H9 (cell line): ENCODE measurements at regions not wholly inside any gene's neighbourhood (a gene's known extent, or its start where the extent isn't known, plus 50 kb on each side); places are given as distances from the start of the nearest gene placed in this dataset.

Source experiments
- DNase-seq: peaks from one replicate; pipeline ENCODE4 v3.0.0-alpha.2; 2017
- H2AFZ ChIP-seq: one replicate; pipeline ENCODE4 v1.6.1; 2013; ENCODE audit warnings: mild to moderate bottlenecking, low read length, control low read depth, moderate library complexity
- H2AK5ac ChIP-seq: 2 replicates; pipeline ENCODE4 v1.6.1; 2013; ENCODE audit warnings: low read length, control low read depth, mixed read lengths; ENCODE audit not compliant: insufficient read length
- H2BK120ac ChIP-seq: one replicate; pipeline ENCODE4 v1.6.1; 2013; ENCODE audit warnings: low read depth, mild to moderate bottlenecking, low read length, control low read depth, inconsistent platforms; ENCODE audit not compliant: poor library complexity, severe bottlenecking
- H2BK12ac ChIP-seq: 2 replicates; pipeline ENCODE4 v1.6.1; 2013; ENCODE audit warnings: low read length, control low read depth, mixed read lengths, low read depth; ENCODE audit not compliant: insufficient read length
- H2BK15ac ChIP-seq: 2 replicates; pipeline ENCODE4 v1.6.1; 2013; ENCODE audit warnings: low read depth, low read length, control low read depth
- H2BK20ac ChIP-seq: one replicate; pipeline ENCODE4 v1.6.1; 2013; ENCODE audit warnings: low read depth, mild to moderate bottlenecking, low read length, control low read depth, inconsistent platforms; ENCODE audit not compliant: poor library complexity, severe bottlenecking
- H2BK5ac ChIP-seq: 2 replicates; pipeline ENCODE4 v1.6.1; 2013; ENCODE audit warnings: low read length, control low read depth, mixed read lengths; ENCODE audit not compliant: insufficient read length
- H3K14ac ChIP-seq: 2 replicates; pipeline ENCODE4 v1.6.1; 2013; ENCODE audit warnings: low read length, control low read depth; ENCODE audit not compliant: insufficient read depth
- H3K18ac ChIP-seq: 2 replicates; pipeline ENCODE4 v1.6.1; 2013; ENCODE audit warnings: low read depth, mild to moderate bottlenecking, mixed read lengths, low read length, control low read depth; ENCODE audit not compliant: insufficient read length
- H3K23ac ChIP-seq: 2 replicates; pipeline ENCODE4 v1.6.1; 2013; ENCODE audit warnings: low read length, control low read depth, mixed read lengths, low read depth; ENCODE audit not compliant: insufficient read length
- H3K23me2 ChIP-seq: 2 replicates; pipeline ENCODE4 v1.6.1; 2013; ENCODE audit warnings: low read depth, mild to moderate bottlenecking, mixed read lengths, low read length, control low read depth; ENCODE audit not compliant: insufficient read length, poor library complexity, severe bottlenecking
- H3K27ac ChIP-seq: 2 replicates; pipeline ENCODE4 v1.5.1; 2013; ENCODE audit warnings: low read length, control low read depth, mixed read lengths, low read depth; ENCODE audit not compliant: insufficient read length
- H3K27me3 ChIP-seq: 2 replicates; pipeline ENCODE4 v1.6.1; 2013; ENCODE audit warnings: low read length, control low read depth, inconsistent platforms; ENCODE audit not compliant: insufficient read depth
- H3K4ac ChIP-seq: 2 replicates; pipeline ENCODE4 v1.6.1; 2013; ENCODE audit warnings: low read depth, mild to moderate bottlenecking, control low read depth, inconsistent platforms, low read length, moderate library complexity
- H3K4me1 ChIP-seq: 2 replicates; pipeline ENCODE4 v1.6.1; 2013; ENCODE audit warnings: low read length, control low read depth, inconsistent platforms; ENCODE audit not compliant: insufficient read depth
- H3K4me2 ChIP-seq: 2 replicates; pipeline ENCODE4 v1.6.1; 2013; ENCODE audit warnings: low read length, control low read depth, mixed read lengths; ENCODE audit not compliant: insufficient read length, insufficient read depth
- H3K56ac ChIP-seq: 2 replicates; pipeline ENCODE4 v1.6.1; 2013; ENCODE audit warnings: low read depth, mild to moderate bottlenecking, mixed read lengths, low read length, control low read depth; ENCODE audit not compliant: insufficient read length
- H3K79me1 ChIP-seq: 2 replicates; pipeline ENCODE4 v1.6.1; 2013; ENCODE audit warnings: low read depth, mild to moderate bottlenecking, moderate library complexity, low read length, control low read depth, inconsistent platforms; ENCODE audit not compliant: insufficient read depth, poor library complexity, severe bottlenecking
- H3K79me2 ChIP-seq: 2 replicates; pipeline ENCODE4 v1.6.1; 2013; ENCODE audit warnings: low read length, control low read depth, inconsistent platforms; ENCODE audit not compliant: insufficient read depth
- H3K9ac ChIP-seq: 2 replicates; pipeline ENCODE4 v1.6.1; 2013; ENCODE audit warnings: low read length, control low read depth, mixed read lengths; ENCODE audit not compliant: insufficient read length; ENCODE audit errors: extremely low read depth
- H3K9me3 ChIP-seq: one replicate; pipeline ENCODE4 v1.6.1; 2013; ENCODE audit warnings: low read depth, low read length, inconsistent platforms; ENCODE audit not compliant: control insufficient read depth
- H3T11ph ChIP-seq: one replicate; pipeline ENCODE4 v1.6.1; 2013; ENCODE audit warnings: mild to moderate bottlenecking, low read length, control low read depth, inconsistent platforms
- H4K20me1 ChIP-seq: one replicate; pipeline ENCODE4 v1.6.1; 2013; ENCODE audit not compliant: control insufficient read depth, insufficient read length, insufficient read depth
- H4K5ac ChIP-seq: 2 replicates; pipeline ENCODE4 v1.6.1; 2013; ENCODE audit warnings: low read depth, mild to moderate bottlenecking, mixed read lengths, low read length, control low read depth; ENCODE audit not compliant: insufficient read length
- H4K8ac ChIP-seq: replicated peaks from 2 replicates; pipeline ENCODE4 v1.6.1; 2013; ENCODE audit warnings: low read length, control low read depth, mixed read lengths, low read depth; ENCODE audit not compliant: insufficient read length
- H4K91ac ChIP-seq: 2 replicates; pipeline ENCODE4 v1.6.1; 2013; ENCODE audit warnings: low read depth, mild to moderate bottlenecking, moderate library complexity, mixed read lengths, low read length, control low read depth; ENCODE audit not compliant: insufficient read length
- H3K27ac Mint-ChIP-seq, 3 experiments: 2 replicates in 2 of 3; 3 replicates in 1 of 3; pipeline ENCODE4 v1.8.0; 2020 to 2021; ENCODE audit warnings: mixed read lengths in 3 of 3, mild to moderate bottlenecking in 1 of 3, moderate library complexity in 1 of 3
- H3K27me3 Mint-ChIP-seq: 2 replicates; pipeline ENCODE4 v1.8.0; 2021; ENCODE audit warnings: low read depth, mild to moderate bottlenecking, moderate library complexity, mixed read lengths
- H3K36me3 Mint-ChIP-seq, 3 experiments: 2 replicates in 2 of 3; 3 replicates in 1 of 3; pipeline ENCODE4 v1.8.0; 2020 to 2021; ENCODE audit warnings: low read depth in 3 of 3, mixed read lengths in 3 of 3; ENCODE audit not compliant: insufficient read depth in 1 of 3
- H3K4me1 Mint-ChIP-seq, 2 experiments: 2 replicates each; pipeline ENCODE4 v1.8.0; 2020; ENCODE audit warnings: mixed read lengths in 2 of 2
- H3K4me3 Mint-ChIP-seq, 2 experiments: 2 replicates in 1 of 2; 3 replicates in 1 of 2; pipeline ENCODE4 v1.8.0; 2020 to 2021; ENCODE audit warnings: mild to moderate bottlenecking in 2 of 2, mixed read lengths in 2 of 2, moderate library complexity in 1 of 2
- H3K9me3 Mint-ChIP-seq, 2 experiments: 2 replicates in 1 of 2; 3 replicates in 1 of 2; pipeline ENCODE4 v1.8.0; 2020; ENCODE audit warnings: mild to moderate bottlenecking in 2 of 2, mixed read lengths in 2 of 2, moderate library complexity in 1 of 2
- CTCF ChIP-seq: fragments of 200-600 bp; sonication (generic); conservative IDR thresholded peaks from 3 replicates; pipeline ENCODE4 v1.8.0; 2021; ENCODE audit warnings: antibody characterized with exemption, mild to moderate bottlenecking
- WGBS: extraction: QIAGEN DNeasy Blood & Tissue Kit; methylation state at CpG from one replicate; pipeline ENCODE4 v1.1.7; 2013; ENCODE audit warnings: missing lambda C conversion rate, low lambda C conversion rate, mixed read lengths; ENCODE audit not compliant: insufficient read length; ENCODE audit errors: extremely low coverage; 5-methylcytosine and 5-hydroxymethylcytosine counted together

GRCh38 chr5:86861512-86861911 lies 243.8 kb downstream of the COX7C start:
- Histone ChIP-seq H3K79me1 (no peaks in the 10 kb centered on the region), H3K4ac (no peak overlapping the region), H3K4me1 (peaks cover 3% of the 10 kb centered on the region; the same call in 1 of the 2 replicates), H4K91ac (no peak overlapping the region), H3K18ac (no peak overlapping the region), H4K8ac (no peak overlapping the region), H4K5ac (no peak overlapping the region), H2AFZ (no peak overlapping the region), H2BK20ac (no peak overlapping the region), H3K79me2 (no peaks in the 10 kb centered on the region), H3K27me3 (no peaks in the 10 kb centered on the region), H2BK15ac (no peak overlapping the region), H3K9ac (no peak overlapping the region), H3K56ac (no peak overlapping the region), H2AK5ac (no peak overlapping the region), H3K27ac (no peak overlapping the region), H3T11ph (no peak overlapping the region), H2BK5ac (no peak overlapping the region), H3K23me2 (no peaks in the 10 kb centered on the region), H4K20me1 (no peaks in the 10 kb centered on the region), H3K14ac (no peak overlapping the region; the same call in 1 of the 2 replicates), H2BK12ac (no peak overlapping the region), H3K9me3 (no peaks in the 10 kb centered on the region), H2BK120ac (no peak overlapping the region), H3K4me2 (no peak overlapping the region), H3K23ac (no peak overlapping the region)
- H3K4me3 Mint-ChIP-seq, result no peak overlapping the region
- no peak for DNase-seq
- WGBS, result no CpG with 5 or more reads among the region's 2 CpGs
- H3K27ac Mint-ChIP-seq, result no peak overlapping the region
- H3K27me3 Mint-ChIP-seq, result no peaks in the 10 kb centered on the region
- no peak for TF ChIP-seq CTCF
- H3K4me1 Mint-ChIP-seq, result peaks cover 3 to 9% of the 10 kb centered on the region in 2 experiments
- H3K36me3 Mint-ChIP-seq, result no peaks in the 10 kb centered on the region
- H3K9me3 Mint-ChIP-seq, result no peaks in the 10 kb centered on the region
